Panc1 (cell line): ENCODE measurements at regions not wholly inside any gene's neighbourhood (a gene's known extent, or its start where the extent isn't known, plus 50 kb on each side); places are given as distances from the start of the nearest gene placed in this dataset.

Experiments used
- ATAC-seq: fragments of 200-7000 bp; cut with Tn5 transposase; 2 replicates; pipeline ENCODE4 v1.9.1; 2020; ENCODE audit warnings: mild to moderate bottlenecking, moderate library complexity
- BruUV-seq: library from RNA; stranded (reverse); fragments of 400-500 nt; replicated peaks from 2 replicates; lab custom pipeline; 2021; lab: Mats Ljungman, UMichigan
- CTCF ChIA-PET: fragments of 300-600 bp; sonication (Branson Sonifier 250); formaldehyde crosslinking; loops from one replicate; lab custom pipeline; 2022; ENCODE audit warnings: antibody characterized with exemption; lab: Charles Lee
- POLR2A ChIA-PET: fragments of 300-600 bp; sonication (Branson Sonifier 250); formaldehyde crosslinking; loops from one replicate; lab custom pipeline; 2022; ENCODE audit warnings: antibody characterized with exemption; lab: Charles Lee
- DNase-seq: peaks from one replicate; pipeline ENCODE4 v3.0.0-alpha.2; 2010; ENCODE audit warnings: low read depth, low spot score
- H3K27ac ChIP-seq: 2 replicates; pipeline ENCODE4 v1.5.1; 2011; ENCODE audit warnings: mild to moderate bottlenecking, low read length, inconsistent platforms
- H3K27me3 ChIP-seq: fragments of 200-500 bp; sonication (Bioruptor generic); 2 replicates; pipeline ENCODE4 v1.6.0; 2014; ENCODE audit warnings: low read length, inconsistent platforms; ENCODE audit not compliant: control insufficient read depth, insufficient read depth
- H3K36me3 ChIP-seq: fragments of 200-500 bp; sonication (Bioruptor generic); 2 replicates; pipeline ENCODE4 v1.5.1; 2014; ENCODE audit warnings: inconsistent platforms, mild to moderate bottlenecking, low read length, moderate library complexity; ENCODE audit not compliant: control insufficient read depth, insufficient read depth
- H3K4me1 ChIP-seq: 2 replicates; pipeline ENCODE4 v1.5.1; 2011; ENCODE audit warnings: inconsistent platforms, mild to moderate bottlenecking, low read length, moderate library complexity; ENCODE audit not compliant: control insufficient read depth, insufficient read depth
- H3K4me3 ChIP-seq, 2 experiments: 2 replicates each; pipeline ENCODE4 v1.5.1; 2011 to 2012; ENCODE audit warnings: low read depth in 2 of 2, low read length in 2 of 2, mild to moderate bottlenecking in 2 of 2, inconsistent platforms in 1 of 2, moderate library complexity in 1 of 2
- H3K9me3 ChIP-seq: fragments of 200-500 bp; sonication (Bioruptor generic); 2 replicates; pipeline ENCODE4 v1.5.1; 2014; ENCODE audit warnings: low read depth, mild to moderate bottlenecking, inconsistent platforms, low read length, moderate library complexity; ENCODE audit not compliant: control insufficient read depth, insufficient read depth
- CTCF ChIP-seq: fragments of 450-650 bp; IDR thresholded peaks from 2 replicates; pipeline ENCODE4 v1.5.1; 2017; ENCODE audit warnings: mild to moderate bottlenecking
- POLR2AphosphoS5 ChIP-seq: IDR thresholded peaks from 2 replicates; pipeline ENCODE4 v1.6.1; 2012; ENCODE audit warnings: mild to moderate bottlenecking, low read depth, low read length, moderate library complexity
- REST ChIP-seq, 2 experiments: IDR thresholded peaks; 2 replicates each; pipeline ENCODE4 v1.6.1; 2011 to 2012; ENCODE audit warnings: low read depth in 2 of 2, control low read depth in 1 of 2, low read length in 1 of 2, mild to moderate bottlenecking in 1 of 2, moderate library complexity in 1 of 2; ENCODE audit not compliant: insufficient read depth in 1 of 2
- SIN3A ChIP-seq: IDR thresholded peaks from 2 replicates; pipeline ENCODE4 v1.6.1; 2012; ENCODE audit warnings: low read depth, mild to moderate bottlenecking, low read length, moderate library complexity, borderline replicate concordance; ENCODE audit not compliant: insufficient read depth
- TCF7L2 ChIP-seq: IDR thresholded peaks from 2 replicates; pipeline ENCODE4 v1.6.1; 2011; ENCODE audit warnings: mild to moderate bottlenecking, low read depth, low read length, inconsistent platforms
- in situ Hi-C: cut with HindIII; loops from 2 replicates; pipeline ENCODE4 v1.10.0; 2016; ENCODE audit warnings: low sequenced_read_pairs, low pct_unique_long_range_greater_than_20kb
- intact Hi-C: fragments of 100-400 bp; cut with micrococcal nuclease; formaldehyde crosslinking; loops from one replicate; pipeline ENCODE4 v1.10.0; 2022; ENCODE audit not compliant: unreplicated experiment

- no TSS peak for BruUV-seq
- POLR2A ChIA-PET: interaction anchor here (0.7 kb wide), 1 partner anchor 31 kb away, joined by 3 read pairs; no protein-coding TSS in a partner anchor
- in situ Hi-C loops (no loop called here), intact Hi-C loops (no loop called here)
- TF ChIP-seq TCF7L2 (no peak), CTCF (no peak), POLR2AphosphoS5 (no peak), SIN3A (no peak), REST (IDR thresholded peaks at IDR 0.05; ENCODE audit: insufficient read depth in 1 of 2, low read depth in 2 of 2, low read length in 1 of 2) (no peak)
- ATAC-seq (no peak), DNase-seq (no peak)
- no peaks in the 10 kb centered on the region for H3K36me3 ChIP-seq
- no peaks in the 10 kb centered on the region for H3K9me3 ChIP-seq
- H3K27ac ChIP-seq: no peak overlapping the region
- CTCF ChIA-PET: no interaction called here
- H3K27me3 ChIP-seq: no peaks in the 10 kb centered on the region
- no peak overlapping the region for H3K4me3 ChIP-seq
- no peaks in the 10 kb centered on the region for H3K4me1 ChIP-seq
Observed at GRCh38 chr9:86672966-86673365, 274.3 kb downstream of the GAS1 start.

- Histone ChIP-seq H3K36me3 (no peaks in the 10 kb centered on the region), H3K4me3 (no peak overlapping the region), H3K4me1 (no peaks in the 10 kb centered on the region), H3K27ac (no peak overlapping the region), H3K9me3 (no peaks in the 10 kb centered on the region), H3K27me3 (no peaks in the 10 kb centered on the region)
- ChIA-PET CTCF (no interaction called here), POLR2A (interaction anchor here (0.7 kb wide), 1 partner anchor 30 kb away, joined by 3 read pairs; no protein-coding TSS in a partner anchor)
- DNase-seq: no peak
- in situ Hi-C loops: no loop called here
- TF ChIP-seq POLR2AphosphoS5: no peak
- TF ChIP-seq SIN3A: no peak
- no peak for TF ChIP-seq CTCF
- TF ChIP-seq REST (IDR thresholded peaks at IDR 0.05; ENCODE audit: insufficient read depth in 1 of 2, low read depth in 2 of 2, low read length in 1 of 2): no peak
- no peak for TF ChIP-seq TCF7L2
- no TSS peak for BruUV-seq
- no peak for ATAC-seq
- intact Hi-C loops: no loop called here
Observed at GRCh38 chr9:86672301-86672700, 275.0 kb downstream of the GAS1 start.
